Heart left ventricle (tissue), 16 donors: ENCODE measurements at regions not wholly inside any gene's neighbourhood (a gene's known extent, or its start where the extent isn't known, plus 50 kb on each side); places are given as distances from the start of the nearest gene placed in this dataset.
A peak's percentile ranks its signal among the peaks of the same experiment; 100 is the strongest.

Experiments used
- ATAC-seq, 4 donors: fragments of 200-7000 bp; cut with Tn5 transposase; one replicate each; pipeline ENCODE4 v1.9.1; 2020 to 2022; ENCODE audit warnings: moderate library complexity in 4 of 4, mild to moderate bottlenecking in 3 of 4, moderate number of reproducible peaks in 1 of 4
- DNase-seq, 5 donors: peaks; one replicate each; pipeline ENCODE4 v3.0.0-alpha.2; 2020
- H3K27ac ChIP-seq, 12 donors: fragments of 200-600 bp; sonication (generic) in 4 of 12; one replicate each; pipeline versions ENCODE4 v1.5.0 to v1.8.0; 2016 to 2022; ENCODE audit warnings: mild to moderate bottlenecking in 2 of 12
- H3K27me3 ChIP-seq, 9 donors: fragments of 200-600 bp; sonication (generic) in 2 of 9; one replicate each; pipeline versions ENCODE4 v1.5.1 to v1.8.0; 2016 to 2022; ENCODE audit warnings: mild to moderate bottlenecking in 3 of 9
- H3K36me3 ChIP-seq, 9 donors: fragments of 200-600 bp; sonication (generic) in 2 of 9; one replicate each; pipeline versions ENCODE4 v1.5.0 to v1.8.0; 2018 to 2022; ENCODE audit warnings: mild to moderate bottlenecking in 2 of 9
- H3K4me1 ChIP-seq, 12 donors: fragments of 200-600 bp; sonication (generic) in 4 of 12; one replicate each; pipeline versions ENCODE4 v1.5.0 to v1.8.0; 2016 to 2022; ENCODE audit warnings: mild to moderate bottlenecking in 3 of 12
- H3K4me3 ChIP-seq, 12 donors: fragments of 200-600 bp; sonication (generic) in 4 of 12; one replicate each; pipeline versions ENCODE4 v1.5.0 to v1.8.0; 2017 to 2022; ENCODE audit warnings: mild to moderate bottlenecking in 9 of 12, moderate library complexity in 4 of 12
- H3K9me3 ChIP-seq, 12 donors: fragments of 200-600 bp; sonication (generic) in 4 of 12; one replicate each; pipeline versions ENCODE4 v1.5.0 to v1.8.0; 2016 to 2022; ENCODE audit warnings: mild to moderate bottlenecking in 1 of 12
- POLR2A ChIP-seq, 2 donors: fragments of 450-650 bp; IDR thresholded peaks; one replicate each; pipeline ENCODE4 v1.6.1; 2017; ENCODE audit warnings: antibody characterized with exemption in 2 of 2, mild to moderate bottlenecking in 2 of 2, moderate library complexity in 2 of 2
- WGBS, 4 donors: extraction: QIAGEN DNeasy Blood & Tissue Kit in 2 of 4; methylation state at CpG; one replicate each; pipeline versions ENCODE4 v1.1.5 to v1.1.7; 2013 to 2018; 5-methylcytosine and 5-hydroxymethylcytosine counted together
- intact Hi-C, 10 donors: fragments of 100-400 bp; cut with DNase I; formaldehyde crosslinking; loops; one replicate each; pipeline versions ENCODE4 v1.11.1 to v1.14.2; 2022
- TF ChIP-seq, protein P1 (sequence below), 12 donors: fragments of 200-600 bp; sonication (generic) in 4 of 12; IDR thresholded peaks; one replicate each; pipeline versions ENCODE4 v1.5.0 to v1.8.0; 2018 to 2022; ENCODE audit warnings: antibody characterized with exemption in 12 of 12, mild to moderate bottlenecking in 5 of 12
- donor health status: ischemic (EF 13 %, LVEDD 7.1; RV severe dilation, severe dysfunction).
- donor health status: healthy with polysubstance abuse.
- donor health status: DM: no; HTN: yes; CAD: no.
- donor health status: DM: no; HTN: no; CAD: no.
- donor health status: ischemic (EF 25% LVEDD 6.9; RV normal size, moderate dysfunction).
- donor health status: ischemic (EF 25% LVEDD 5.7; RV mildly dilated, moderate dysfunction).
- donor health status: healthy.
- donor health status: DM: yes; HTN: yes; CAD: no.
- donor health status: ischemic (EF 35%, LVEDD 5.7; RV mildly dilated, moderate dysfunction).
- donor health status: nonischemic (EF 11% LVEDD 7.7; RV severe dilation, severe dysfunction).
- donor health status: DM: yes; HTN: yes; CAD: no.
- donor health status: PGD.
- donor health status: ischemic (EF 29% LVEDD 5.4; RV normal size, mild dysfunction).
- donor health status: nonischemic (EF 23%, LVEDD 6.1; RV moderate dilation, normal function).

DNA sequence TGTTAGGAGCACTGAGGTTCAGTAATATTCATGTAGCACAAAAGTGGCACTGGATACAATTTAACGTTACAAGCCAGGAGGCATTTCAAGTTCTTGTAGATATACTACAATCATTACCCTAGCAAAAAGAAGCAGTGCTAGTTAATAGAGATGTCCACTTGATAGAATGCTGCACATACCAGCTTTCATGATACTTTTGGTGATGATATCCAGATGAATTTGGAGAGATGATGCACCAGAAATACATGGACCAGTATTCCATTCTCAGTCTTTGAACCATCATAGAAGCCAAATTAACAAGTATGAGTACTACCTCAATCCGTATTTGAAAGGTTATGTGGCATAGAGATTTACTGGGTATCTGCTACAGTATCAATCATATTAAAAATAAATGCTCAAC, 421.0 kb upstream of the MAGEB18 start:
- no peaks in the 10 kb centered on the region for H3K9me3 ChIP-seq
- intact Hi-C loops, result loop anchor here in 1 of 10 donors (10.0 kb wide), 1 partner anchor 258 kb away; no protein-coding TSS in a partner anchor
- H3K27ac ChIP-seq, result no peak overlapping the region
- no peaks in the 10 kb centered on the region for H3K4me1 ChIP-seq
- 63 to 76% (median 74%) methylated on average over 2 of the region's 2 CpGs for WGBS, 4 donors
- TF ChIP-seq, protein P1, sequence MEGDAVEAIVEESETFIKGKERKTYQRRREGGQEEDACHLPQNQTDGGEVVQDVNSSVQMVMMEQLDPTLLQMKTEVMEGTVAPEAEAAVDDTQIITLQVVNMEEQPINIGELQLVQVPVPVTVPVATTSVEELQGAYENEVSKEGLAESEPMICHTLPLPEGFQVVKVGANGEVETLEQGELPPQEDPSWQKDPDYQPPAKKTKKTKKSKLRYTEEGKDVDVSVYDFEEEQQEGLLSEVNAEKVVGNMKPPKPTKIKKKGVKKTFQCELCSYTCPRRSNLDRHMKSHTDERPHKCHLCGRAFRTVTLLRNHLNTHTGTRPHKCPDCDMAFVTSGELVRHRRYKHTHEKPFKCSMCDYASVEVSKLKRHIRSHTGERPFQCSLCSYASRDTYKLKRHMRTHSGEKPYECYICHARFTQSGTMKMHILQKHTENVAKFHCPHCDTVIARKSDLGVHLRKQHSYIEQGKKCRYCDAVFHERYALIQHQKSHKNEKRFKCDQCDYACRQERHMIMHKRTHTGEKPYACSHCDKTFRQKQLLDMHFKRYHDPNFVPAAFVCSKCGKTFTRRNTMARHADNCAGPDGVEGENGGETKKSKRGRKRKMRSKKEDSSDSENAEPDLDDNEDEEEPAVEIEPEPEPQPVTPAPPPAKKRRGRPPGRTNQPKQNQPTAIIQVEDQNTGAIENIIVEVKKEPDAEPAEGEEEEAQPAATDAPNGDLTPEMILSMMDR (IDR thresholded peaks at IDR 0.05), result no peak
- DNase-seq (no peak), ATAC-seq (no peak)
- H3K4me3 ChIP-seq, result no peak overlapping the region
- H3K36me3 ChIP-seq, result no peaks in the 10 kb centered on the region
- H3K27me3 ChIP-seq, result peaks cover 0 to 2% (median 0%) of the 10 kb centered on the region in 9 donors

DNA sequence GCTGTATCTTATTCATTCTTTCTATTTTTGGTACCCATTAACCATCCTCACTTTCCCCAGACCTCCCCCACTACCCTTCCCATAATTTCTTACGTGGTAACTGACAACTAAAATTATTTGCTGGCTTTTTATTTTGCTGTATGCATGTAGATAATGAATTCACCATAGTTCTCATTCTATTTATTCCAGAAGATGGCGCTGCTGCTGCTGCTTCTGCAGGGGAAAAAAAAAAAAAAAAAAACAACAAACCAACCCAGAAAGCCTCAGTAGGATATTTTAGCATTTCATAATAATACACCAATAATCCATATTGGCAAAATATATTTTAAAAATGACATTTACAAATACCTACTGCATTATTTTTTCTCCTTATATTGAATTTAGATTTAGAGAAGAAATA, 416.6 kb upstream of the MAGEB18 start:
- no peak overlapping the region for H3K4me3 ChIP-seq
- 1 to 4% (median 2%) methylated on average over 2 of the region's 2 CpGs for WGBS, 4 donors
- DNase-seq (no peak), ATAC-seq (no peak)
- intact Hi-C loops, result loop anchor here in 6 of 10 donors (5.0 to 10.0 kb wide), 2 partner anchors 246 to 253 kb away; no protein-coding TSS in a partner anchor
- no peak overlapping the region for H3K27ac ChIP-seq
- no peaks in the 10 kb centered on the region for H3K27me3 ChIP-seq
- no peaks in the 10 kb centered on the region for H3K36me3 ChIP-seq
- H3K4me1 ChIP-seq, result no peaks in the 10 kb centered on the region
- no peaks in the 10 kb centered on the region for H3K9me3 ChIP-seq
- TF ChIP-seq POLR2A (IDR thresholded peaks at IDR 0.05), result no peak
- TF ChIP-seq, protein P1 (IDR thresholded peaks at IDR 0.05), result peak in 11 of 12 donors; percentile 8 to 51 (median 35)

DNA sequence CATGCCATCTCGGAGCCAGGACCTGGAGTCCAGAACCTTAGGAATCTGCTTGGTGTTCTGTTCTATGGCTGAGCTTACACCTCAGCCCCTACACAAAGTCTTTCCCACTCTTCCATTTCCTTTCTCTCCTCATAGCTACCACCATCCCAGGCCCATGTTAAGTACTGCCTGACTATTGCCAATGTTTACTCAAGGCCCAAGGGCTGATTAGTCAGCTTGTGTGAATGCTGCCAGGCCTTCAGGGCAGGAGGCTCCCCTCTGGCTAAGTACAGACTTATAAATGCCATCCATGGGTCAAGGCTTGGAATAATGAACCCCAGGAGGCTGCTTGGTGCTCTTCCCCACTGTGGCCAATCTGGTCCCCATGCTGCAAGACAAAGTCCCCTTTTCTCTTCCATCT, 411.6 kb upstream of the MAGEB18 start:
- no peak overlapping the region for H3K4me3 ChIP-seq
- no peaks in the 10 kb centered on the region for H3K4me1 ChIP-seq
- H3K27me3 ChIP-seq, result no peaks in the 10 kb centered on the region
- H3K27ac ChIP-seq, result no peak overlapping the region
- intact Hi-C loops, result loop anchor here in 1 of 10 donors (10.0 kb wide), 1 partner anchor 248 kb away; no protein-coding TSS in a partner anchor
- WGBS, 4 donors, result 90 to 100% (median 95%) methylated on average over 1 of the region's 1 CpG
- no peaks in the 10 kb centered on the region for H3K36me3 ChIP-seq
- TF ChIP-seq, protein P1 (IDR thresholded peaks at IDR 0.05), result no peak
- TF ChIP-seq POLR2A (IDR thresholded peaks at IDR 0.05), result no peak
- no peak for ATAC-seq
- H3K9me3 ChIP-seq, result no peaks in the 10 kb centered on the region
- no peak for DNase-seq

DNA sequence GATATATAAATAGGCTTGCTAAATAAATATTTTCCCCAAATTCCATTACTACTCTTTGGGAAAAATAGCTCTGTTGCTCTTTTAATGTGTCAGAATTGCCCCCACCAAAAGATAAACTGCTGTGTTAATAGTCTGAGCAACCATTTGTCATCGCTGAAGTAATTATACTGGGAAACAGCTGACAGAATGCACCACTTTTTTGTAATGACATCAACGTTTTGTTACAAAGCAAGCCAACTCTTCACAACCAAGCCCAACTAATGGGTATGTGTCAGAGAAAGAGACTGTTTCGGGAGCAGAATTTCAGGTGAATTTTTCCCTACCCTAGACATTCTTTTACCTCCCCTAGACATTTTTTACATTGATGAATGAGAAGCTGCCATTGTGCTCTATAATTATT, 405.0 kb upstream of the MAGEB18 start:
- TF ChIP-seq, protein P1 (IDR thresholded peaks at IDR 0.05), result no peak
- DNase-seq, result no peak
- no peaks in the 10 kb centered on the region for H3K9me3 ChIP-seq
- intact Hi-C loops, result no loop called here
- ATAC-seq, result no peak
- no peak overlapping the region for H3K4me3 ChIP-seq
- no peaks in the 10 kb centered on the region for H3K4me1 ChIP-seq
- 41 to 73% (median 57%) methylated on average over 3 of the region's 3 CpGs for WGBS, 4 donors
- no peak overlapping the region for H3K27ac ChIP-seq
- no peaks in the 10 kb centered on the region for H3K27me3 ChIP-seq
- no peaks in the 10 kb centered on the region for H3K36me3 ChIP-seq
